Retinal pigment epithelial cell (primary cell): ENCODE measurements at regions not wholly inside any gene's neighbourhood (a gene's known extent, or its start where the extent isn't known, plus 50 kb on each side); places are given as distances from the start of the nearest gene placed in this dataset.

Experiments
- DNase-seq: peaks from one replicate; pipeline ENCODE4 v3.0.0-alpha.2; 2010; ENCODE audit warnings: low read depth
- H3K4me3 ChIP-seq: 2 replicates; pipeline ENCODE4 v1.5.1; 2011; ENCODE audit warnings: mild to moderate bottlenecking, low read length, control low read depth, moderate library complexity
- CTCF ChIP-seq: conservative IDR thresholded peaks from 2 replicates; pipeline ENCODE4 v1.5.1; 2011; ENCODE audit warnings: low read depth, low read length, control low read depth, inconsistent platforms

DNA sequence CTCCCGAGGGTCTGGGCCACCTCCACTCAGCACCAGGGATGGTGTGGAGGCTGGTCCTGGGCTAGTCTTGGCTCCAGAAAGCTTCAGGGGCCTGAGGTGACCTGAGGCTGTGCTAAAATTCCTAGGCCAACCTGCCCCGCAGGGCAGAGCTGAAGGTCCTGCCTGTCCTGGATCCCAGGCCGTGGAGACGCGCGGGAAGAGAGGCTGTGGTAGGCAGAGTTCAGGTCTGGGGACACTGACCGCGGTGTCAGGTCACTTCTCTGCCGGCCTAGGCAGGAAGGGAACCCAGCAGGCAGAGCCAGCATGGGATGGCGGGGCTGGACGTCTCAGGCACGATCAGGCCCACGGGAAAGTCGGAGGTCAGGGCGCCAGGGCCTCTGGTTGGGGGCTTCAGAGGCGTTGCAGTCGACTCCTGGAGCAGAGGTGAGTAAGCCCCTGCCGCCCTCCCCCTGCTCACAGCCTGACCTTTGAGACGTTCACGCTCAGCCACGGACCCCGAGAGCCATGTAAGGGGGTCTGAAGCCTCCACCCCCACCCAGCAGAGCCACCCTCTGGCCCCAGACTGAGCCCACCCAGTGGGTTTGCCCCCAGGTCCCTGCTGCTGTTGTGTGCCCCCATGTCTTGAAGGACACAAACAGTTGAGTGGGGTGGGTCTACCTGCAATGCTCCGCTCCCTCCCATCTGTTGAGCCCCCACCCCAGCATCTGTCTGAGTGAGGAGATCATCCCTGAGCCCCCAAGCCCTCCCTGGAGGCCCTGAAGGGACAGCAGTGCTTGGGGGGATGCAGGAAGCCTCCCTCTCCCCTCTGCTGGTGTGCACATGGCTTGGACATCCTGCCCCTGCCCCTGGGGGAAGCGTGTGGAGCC is 142.7 kb downstream of the KIF26A start:
- DNase-seq, result no peak

DNA sequence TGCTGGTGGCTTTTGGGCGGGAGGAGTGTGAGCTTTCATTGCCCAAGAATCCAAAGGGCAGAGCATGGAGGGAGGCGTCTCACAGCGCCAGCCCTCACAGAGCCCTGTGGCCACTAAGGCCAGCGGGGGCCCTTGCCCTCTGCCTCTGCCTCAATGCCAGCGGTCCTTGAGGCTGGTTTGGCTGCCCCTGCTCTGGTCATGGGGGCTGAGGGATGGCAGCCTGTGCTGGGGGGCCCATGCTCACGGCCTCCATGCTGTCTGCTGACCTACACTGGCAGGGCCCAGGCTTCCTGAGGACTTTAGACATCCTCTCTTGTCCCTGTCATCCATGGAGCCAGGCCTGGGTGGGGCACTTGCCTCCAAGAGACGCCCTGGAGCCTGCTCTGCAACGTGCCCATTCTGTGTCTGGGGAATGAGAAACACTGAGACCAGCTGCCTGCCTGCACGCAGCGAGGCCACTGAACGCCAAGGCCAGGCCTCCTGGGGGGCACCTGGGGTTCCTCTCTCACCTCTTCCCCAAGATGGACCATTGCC is 143.4 kb downstream of the KIF26A start:
- H3K4me3 ChIP-seq, result no peak overlapping the region
- no peak for DNase-seq
- TF ChIP-seq CTCF, result no peak

More for the DNA sequence above, 142.7 kb downstream of the KIF26A start:
- no peak for TF ChIP-seq CTCF
- no peak overlapping the region for H3K4me3 ChIP-seq

DNA sequence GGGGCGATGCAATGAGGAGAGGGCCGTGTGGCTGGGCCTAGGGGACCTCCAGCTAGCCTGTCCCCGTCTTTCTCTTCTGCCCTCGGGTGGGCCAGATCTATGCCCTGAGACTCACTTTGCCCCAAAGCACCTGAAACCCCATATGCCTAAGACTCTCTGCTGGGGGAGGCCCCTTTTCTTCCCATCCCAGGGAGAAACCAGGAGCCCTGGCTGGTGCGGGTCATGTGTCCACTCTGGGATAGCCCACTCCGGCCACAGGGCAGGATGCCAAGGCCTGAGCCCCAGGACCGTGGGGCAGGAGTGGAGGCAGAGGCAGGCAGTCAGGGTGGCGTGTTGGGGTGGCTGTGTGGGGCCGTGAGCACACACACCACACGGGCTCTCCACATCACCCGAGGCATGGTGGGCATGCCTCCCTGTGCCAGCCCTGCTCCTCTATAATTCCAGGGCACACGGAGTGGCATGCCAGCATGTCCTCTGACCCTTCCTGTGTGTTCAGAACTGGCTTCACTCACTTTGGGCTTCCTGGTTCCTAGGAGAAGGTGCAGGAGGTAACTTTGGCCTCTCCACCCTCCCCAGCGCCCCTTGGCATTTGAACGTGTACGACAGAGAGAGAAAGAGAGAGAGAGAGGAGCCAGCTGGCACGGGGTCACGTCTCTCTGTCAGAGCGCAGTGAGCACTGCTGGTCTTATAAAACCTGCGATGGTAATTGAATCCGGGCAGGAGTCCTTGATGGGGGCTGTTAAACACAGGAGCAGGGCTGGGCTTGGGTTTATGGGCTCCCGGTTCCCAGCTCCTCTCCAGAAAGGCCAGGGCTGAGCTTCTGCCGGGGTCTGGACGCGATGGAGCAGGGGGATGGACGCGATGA is 144.2 kb downstream of the KIF26A start:
- no peak overlapping the region for H3K4me3 ChIP-seq
- DNase-seq, result no peak
- no peak for TF ChIP-seq CTCF

GRCh38 chr14:104283197-104284106 is 145.1 kb downstream of the KIF26A start:
- TF ChIP-seq CTCF, result no peak
- no peak for DNase-seq

DNA sequence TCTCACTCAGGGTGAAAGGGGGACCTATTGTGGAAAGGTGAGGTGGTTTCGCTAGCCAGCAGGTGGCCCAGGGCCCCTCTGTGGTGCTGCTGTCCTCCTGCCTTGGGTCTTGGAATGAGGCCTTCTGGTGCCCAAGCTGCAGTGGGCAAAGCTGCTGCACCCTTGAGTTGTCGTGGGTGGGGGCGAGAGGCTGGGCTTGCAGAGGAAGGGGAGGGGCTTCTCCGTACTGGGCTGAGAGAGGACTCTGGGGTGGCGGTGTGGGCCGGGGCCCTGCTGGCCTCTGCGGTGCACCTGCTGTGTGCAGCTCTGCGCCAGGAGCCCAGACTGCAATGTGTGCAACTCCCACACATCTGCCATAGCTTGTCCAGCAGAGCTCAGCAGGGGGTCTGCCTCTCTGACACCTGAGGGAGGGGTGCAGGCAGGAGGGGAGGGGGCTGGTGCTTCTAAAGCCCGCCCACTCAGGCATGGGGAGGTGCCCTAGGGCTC is 145.8 kb downstream of the KIF26A start:
- no peak for TF ChIP-seq CTCF
- no peak overlapping the region for H3K4me3 ChIP-seq
- no peak for DNase-seq

More at GRCh38 chr14:104283197-104284106, 145.1 kb downstream of the KIF26A start:
- H3K4me3 ChIP-seq, result no peak overlapping the region
